IMR-90 (cell line): ENCODE measurements at regions not wholly inside any gene's neighbourhood (a gene's known extent, or its start where the extent isn't known, plus 50 kb on each side); places are given as distances from the start of the nearest gene placed in this dataset.

Experiments
- ATAC-seq: fragments of 200-7000 bp; cut with Tn5 transposase; 2 replicates; pipeline ENCODE4 v1.9.1; 2020; ENCODE audit warnings: low read depth, mild to moderate bottlenecking, moderate library complexity
- BruUV-seq: library from RNA; stranded (reverse); fragments of 400-500 nt; replicated peaks from 2 replicates; lab custom pipeline; 2021; lab: Mats Ljungman, UMichigan
- CTCF ChIA-PET: fragments of 300-600 bp; formaldehyde crosslinking; extraction: SDS; loops from one replicate; lab custom pipeline; 2021; ENCODE audit warnings: antibody characterized with exemption; lab: Yijun Ruan, JAX
- POLR2A ChIA-PET: fragments of 300-600 bp; sonication (Branson Sonifier 250); formaldehyde crosslinking; loops from one replicate; lab custom pipeline; 2022; ENCODE audit warnings: antibody characterized with exemption; ENCODE audit not compliant: unreplicated experiment; lab: Charles Lee
- DNase-seq: peaks from one replicate; pipeline ENCODE4 v3.0.0; 2013
- H2AFZ ChIP-seq: replicated peaks from 2 replicates; pipeline ENCODE3; 2013; ENCODE audit warnings: low read length, mild to moderate bottlenecking; ENCODE audit not compliant: poor library complexity
- H2AK5ac ChIP-seq: 2 replicates; pipeline ENCODE4 v1.6.1; 2013; ENCODE audit warnings: low read depth, low read length, inconsistent platforms
- H2AK9ac ChIP-seq: replicated peaks from 2 replicates; pipeline ENCODE3; 2013; ENCODE audit warnings: mild to moderate bottlenecking, low read depth, low read length, moderate library complexity; ENCODE audit not compliant: poor library complexity
- H2BK120ac ChIP-seq: 2 replicates; pipeline ENCODE4 v1.6.1; 2013; ENCODE audit warnings: low read depth, low read length, inconsistent platforms
- H2BK15ac ChIP-seq: 3 replicates; pipeline ENCODE4 v1.6.1; 2013; ENCODE audit warnings: low read depth, low read length, inconsistent platforms
- H2BK20ac ChIP-seq: 2 replicates; pipeline ENCODE4 v1.6.1; 2013; ENCODE audit warnings: low read depth, mild to moderate bottlenecking, inconsistent platforms, low read length, moderate library complexity
- H2BK5ac ChIP-seq: 2 replicates; pipeline ENCODE4 v1.6.1; 2013; ENCODE audit warnings: mild to moderate bottlenecking, low read depth, low read length, inconsistent platforms; ENCODE audit not compliant: poor library complexity, severe bottlenecking
- H3K14ac ChIP-seq: replicated peaks from 2 replicates; pipeline ENCODE4 v1.6.1; 2013; ENCODE audit warnings: low read depth, low read length, inconsistent platforms
- H3K18ac ChIP-seq: 2 replicates; pipeline ENCODE4 v1.6.1; 2013; ENCODE audit warnings: low read depth, low read length, control low read depth
- H3K23ac ChIP-seq: 2 replicates; pipeline ENCODE4 v1.6.1; 2013; ENCODE audit warnings: low read depth, low read length, inconsistent platforms
- H3K27ac ChIP-seq: 2 replicates; pipeline ENCODE4 v1.5.1; 2013; ENCODE audit warnings: mild to moderate bottlenecking, control low read depth, low read length; ENCODE audit not compliant: insufficient read depth
- H3K27me3 ChIP-seq: 2 replicates; pipeline ENCODE4 v1.6.1; 2013; ENCODE audit warnings: low read length; ENCODE audit not compliant: control insufficient read depth, insufficient read depth
- H3K36me3 ChIP-seq: 2 replicates; pipeline ENCODE4 v1.6.1; 2013; ENCODE audit warnings: low read length, mixed read lengths; ENCODE audit not compliant: control insufficient read depth, insufficient read depth
- H3K4ac ChIP-seq: 2 replicates; pipeline ENCODE4 v1.6.1; 2013; ENCODE audit warnings: low read depth, low read length, inconsistent platforms
- H3K4me1 ChIP-seq: 2 replicates; pipeline ENCODE4 v1.6.1; 2013; ENCODE audit warnings: low read length, mixed read lengths; ENCODE audit not compliant: control insufficient read depth, insufficient read depth
- H3K4me2 ChIP-seq: 2 replicates; pipeline ENCODE4 v1.6.1; 2013; ENCODE audit warnings: low read depth, mild to moderate bottlenecking, control low read depth, low read length, moderate library complexity
- H3K4me3 ChIP-seq: 2 replicates; pipeline ENCODE4 v1.5.1; 2013; ENCODE audit warnings: low read depth, mild to moderate bottlenecking, control low read depth, low read length, moderate library complexity; ENCODE audit not compliant: insufficient read depth
- H3K56ac ChIP-seq: 2 replicates; pipeline ENCODE4 v1.6.1; 2013; ENCODE audit warnings: low read length, inconsistent platforms; ENCODE audit not compliant: insufficient read depth; ENCODE audit errors: extremely low read depth
- H3K79me1 ChIP-seq, 2 experiments: 2 replicates each; pipeline ENCODE4 v1.6.1; 2013; ENCODE audit warnings: low read length in 2 of 2, inconsistent platforms in 1 of 2, low read depth in 1 of 2
- H3K9ac ChIP-seq: 2 replicates; pipeline ENCODE4 v1.6.1; 2013; ENCODE audit warnings: low read depth, low read length, control low read depth
- H3K9me1 ChIP-seq: 2 replicates; pipeline ENCODE4 v1.6.1; 2013; ENCODE audit warnings: low read length, inconsistent platforms; ENCODE audit not compliant: insufficient read depth
- H3K9me3 ChIP-seq: 2 replicates; pipeline ENCODE4 v1.6.1; 2013; ENCODE audit warnings: low read length; ENCODE audit not compliant: control insufficient read depth, insufficient read depth
- H4K20me1 ChIP-seq: 2 replicates; pipeline ENCODE4 v1.6.1; 2013; ENCODE audit warnings: low read length, inconsistent platforms; ENCODE audit not compliant: insufficient read depth
- H4K5ac ChIP-seq: 2 replicates; pipeline ENCODE4 v1.6.1; 2013; ENCODE audit warnings: mild to moderate bottlenecking, low read depth, low read length, control low read depth
- H4K8ac ChIP-seq, 2 experiments: 2 replicates each; pipeline ENCODE4 v1.6.1; 2013; ENCODE audit warnings: low read depth in 2 of 2, low read length in 2 of 2, control low read depth in 1 of 2, inconsistent platforms in 1 of 2
- H4K91ac ChIP-seq: 2 replicates; pipeline ENCODE4 v1.6.1; 2013; ENCODE audit warnings: low read depth, low read length, inconsistent platforms; ENCODE audit not compliant: insufficient read depth
- BHLHE40 ChIP-seq: fragments of 150-350 bp; IDR thresholded peaks from 2 replicates; pipeline ENCODE4 v1.6.1; 2016; ENCODE audit warnings: mild to moderate bottlenecking, low read depth, low read length
- CEBPB ChIP-seq: IDR thresholded peaks from 2 replicates; pipeline ENCODE4 v1.6.1; 2012; ENCODE audit warnings: low read depth, low read length, improper control_type of control experiment
- CHD1 ChIP-seq: IDR thresholded peaks from 2 replicates; pipeline ENCODE4 v1.6.1; 2012; ENCODE audit warnings: low read depth, low read length, improper control_type of control experiment
- ELK1 ChIP-seq: fragments of 150-350 bp; IDR thresholded peaks from 2 replicates; pipeline ENCODE4 v1.6.1; 2016; ENCODE audit warnings: low read depth, mild to moderate bottlenecking, low read length, moderate library complexity, borderline replicate concordance
- FOS ChIP-seq: fragments of 150-350 bp; IDR thresholded peaks from 2 replicates; pipeline ENCODE4 v1.6.1; 2016; ENCODE audit warnings: low read depth, low read length
- MAZ ChIP-seq: IDR thresholded peaks from 2 replicates; pipeline ENCODE4 v1.6.1; 2012; ENCODE audit warnings: low read depth, mild to moderate bottlenecking, low read length, improper control_type of control experiment, moderate library complexity, borderline replicate concordance
- NFE2L2 ChIP-seq: fragments of 150-350 bp; IDR thresholded peaks from 2 replicates; pipeline ENCODE4 v1.6.1; 2016; ENCODE audit warnings: low read depth, mild to moderate bottlenecking, low read length
- RCOR1 ChIP-seq: IDR thresholded peaks from 2 replicates; pipeline ENCODE4 v1.6.1; 2012; ENCODE audit warnings: mild to moderate bottlenecking, low read length, improper control_type of control experiment; ENCODE audit not compliant: insufficient replicate concordance
- RFX5 ChIP-seq: IDR thresholded peaks from 2 replicates; pipeline ENCODE4 v1.8.0; 2012; ENCODE audit warnings: low read depth, mild to moderate bottlenecking, low read length, moderate library complexity
- SMC3 ChIP-seq: fragments of 150-350 bp; IDR thresholded peaks from 2 replicates; pipeline ENCODE4 v1.6.1; 2016; ENCODE audit warnings: low read depth, mild to moderate bottlenecking, antibody characterized with exemption, low read length, moderate library complexity
- WGBS, 2 experiments: methylation state at CpG; one replicate each; pipeline versions ENCODE4 v1.1.5 to v1.1.7; 2013; ENCODE audit warnings: missing lambda C conversion rate in 2 of 2; ENCODE audit not compliant: insufficient read length in 1 of 2; ENCODE audit errors: extremely low coverage in 2 of 2; 5-methylcytosine and 5-hydroxymethylcytosine counted together
- dilution Hi-C: fragments of 300-500 bp; cut with HindIII; formaldehyde crosslinking; loops from one replicate; pipeline ENCODE4 v1.14.3; 2018; ENCODE audit warnings: low sequenced_read_pairs; ENCODE audit not compliant: unreplicated experiment
- in situ Hi-C: fragments of 300-500 bp; cut with MboI; formaldehyde crosslinking; loops from 3 replicates; pipeline ENCODE4 v1.14.3; 2019; ENCODE audit warnings: low sequenced_read_pairs, inconsistent platforms, mixed read lengths
- intact Hi-C: fragments of 100-400 bp; cut with micrococcal nuclease; formaldehyde crosslinking; loops from 2 replicates; pipeline ENCODE4 v1.10.0; 2022

DNA sequence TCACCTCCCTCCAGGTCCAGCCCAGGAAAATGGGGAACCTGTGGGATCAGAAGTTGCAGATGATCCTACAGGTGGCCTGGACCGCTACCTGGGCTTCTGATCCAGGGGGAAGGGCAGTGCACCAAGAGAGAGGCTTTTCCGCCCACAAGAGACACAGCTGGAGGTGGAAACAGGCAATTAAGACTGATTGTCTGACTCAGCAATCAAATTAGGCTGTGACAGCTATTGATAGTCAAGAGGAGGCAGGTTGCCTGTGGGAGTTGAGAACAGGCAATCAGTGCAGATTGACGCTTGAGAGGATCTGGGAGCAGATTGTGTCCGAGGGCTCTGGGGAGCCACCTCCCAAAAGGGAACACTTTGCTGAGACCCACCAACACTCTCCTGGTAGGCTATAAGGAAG is 71.1 kb upstream of the SLC44A1 start:
- H3K9me1 ChIP-seq, result no peaks in the 10 kb centered on the region
- no peak overlapping the region for H2AFZ ChIP-seq
- H2BK20ac ChIP-seq, result no peak overlapping the region
- no peak overlapping the region for H3K56ac ChIP-seq
- H2BK5ac ChIP-seq, result no peak overlapping the region
- no peaks in the 10 kb centered on the region; the same call in 1 of the 2 replicates for H3K4me1 ChIP-seq
- no peak overlapping the region for H3K4ac ChIP-seq
- POLR2A ChIA-PET, result no interaction called here
- no peak overlapping the region for H3K27ac ChIP-seq
- no peak overlapping the region for H3K4me3 ChIP-seq
- no peak overlapping the region for H2AK5ac ChIP-seq
- H3K14ac ChIP-seq, result no peak overlapping the region
- no peak overlapping the region for H2AK9ac ChIP-seq
- H4K5ac ChIP-seq, result no peak overlapping the region
- no peaks in the 10 kb centered on the region for H3K27me3 ChIP-seq
- intact Hi-C loops (no loop called here), dilution Hi-C loops (no loop called here), in situ Hi-C loops (no loop called here)
- H3K9ac ChIP-seq, result no peak overlapping the region
- no peaks in the 10 kb centered on the region for H4K20me1 ChIP-seq
- no peak overlapping the region for H3K23ac ChIP-seq
- no peaks in the 10 kb centered on the region for H3K36me3 ChIP-seq
- H3K79me1 ChIP-seq, result no peaks in the 10 kb centered on the region
- H4K8ac ChIP-seq, result no peak overlapping the region
- H3K9me3 ChIP-seq, result no peaks in the 10 kb centered on the region
- H3K4me2 ChIP-seq, result no peak overlapping the region
- no peak overlapping the region for H4K91ac ChIP-seq
- no peak overlapping the region for H2BK120ac ChIP-seq
- no peak overlapping the region for H2BK15ac ChIP-seq
- 80% methylated on average over 2 of the region's 4 CpGs; no CpG with 5 or more reads in 1 of the 2 experiments for WGBS, 2 experiments
- DNase-seq (no peak), ATAC-seq (no peak)
- BruUV-seq, result no TSS peak
- H3K18ac ChIP-seq, result no peak overlapping the region
- no peak for TF ChIP-seq ELK1
- no peak for TF ChIP-seq FOS
- TF ChIP-seq RCOR1, result no peak
- no peak for TF ChIP-seq CHD1
- no peak for TF ChIP-seq BHLHE40
- TF ChIP-seq RFX5, result no peak
- no peak for TF ChIP-seq CEBPB
- TF ChIP-seq MAZ, result no peak
- TF ChIP-seq NFE2L2, result no peak
- TF ChIP-seq SMC3, result no peak
- CTCF ChIA-PET, result no interaction called here
